ENCODE measurements at regions not wholly inside any gene's neighbourhood (a gene's known extent, or its start where the extent isn't known, plus 50 kb on each side); places are given as distances from the start of the nearest gene placed in this dataset.
A peak's percentile ranks its signal among the peaks of the same experiment; 100 is the strongest.

GRCh38 chr1:64318428-64318827 is 115.0 kb downstream of the UBE2U start:
- no peak overlapping the region for H3K4me3 ChIP-seq (ENCODE audit: low read depth, low read length)
- TF ChIP-seq POLR2A (IDR thresholded peaks at IDR 0.05; ENCODE audit: extremely low read depth, insufficient read length) (no peak), CTCF (IDR thresholded peaks at IDR 0.05; ENCODE audit: low read depth, low read length) (no peak), MYC (IDR thresholded peaks at IDR 0.05; ENCODE audit: low read depth, low read length) (no peak), MAX (IDR thresholded peaks at IDR 0.05; ENCODE audit: low read depth, low read length) (no peak)
- no peak for DNase-seq (ENCODE audit: low read depth)

- H3K4me3 ChIP-seq (ENCODE audit: low read depth, low read length), result no peak overlapping the region
- DNase-seq (ENCODE audit: low read depth), result no peak
- TF ChIP-seq POLR2A (IDR thresholded peaks at IDR 0.05; ENCODE audit: extremely low read depth, insufficient read length) (no peak), MAX (IDR thresholded peaks at IDR 0.05; ENCODE audit: low read depth, low read length) (no peak), CTCF (IDR thresholded peaks at IDR 0.05; ENCODE audit: low read depth, low read length) (no peak), MYC (IDR thresholded peaks at IDR 0.05; ENCODE audit: low read depth, low read length) (no peak)
These were observed 116.6 kb downstream of the UBE2U start for GRCh38 chr1:64320007-64320406.

GRCh38 chr1:64320470-64320869 is 117.0 kb downstream of the UBE2U start:
- TF ChIP-seq MAX (IDR thresholded peaks at IDR 0.05; ENCODE audit: low read depth, low read length) (peak; percentile 45), MYC (IDR thresholded peaks at IDR 0.05; ENCODE audit: low read depth, low read length) (peak; percentile 52; the same call in 1 of the 2 replicates), POLR2A (IDR thresholded peaks at IDR 0.05; ENCODE audit: extremely low read depth, insufficient read length) (no peak), CTCF (IDR thresholded peaks at IDR 0.05; ENCODE audit: low read depth, low read length) (no peak)
- DNase-seq (ENCODE audit: low read depth), result peak; percentile 70
- no peak overlapping the region for H3K4me3 ChIP-seq (ENCODE audit: low read depth, low read length)

GRCh38 chr1:64320922-64321614 is 117.6 kb downstream of the UBE2U start:
- no peak for TF ChIP-seq MYC (IDR thresholded peaks at IDR 0.05; ENCODE audit: low read depth, low read length)
- TF ChIP-seq CTCF (IDR thresholded peaks at IDR 0.05; ENCODE audit: low read depth, low read length), result no peak
- no peak for TF ChIP-seq MAX (IDR thresholded peaks at IDR 0.05; ENCODE audit: low read depth, low read length)
- TF ChIP-seq POLR2A (IDR thresholded peaks at IDR 0.05; ENCODE audit: extremely low read depth, insufficient read length), result no peak
- H3K4me3 ChIP-seq (ENCODE audit: low read depth, low read length), result no peak overlapping the region
- DNase-seq (ENCODE audit: low read depth), result peak; percentile 47

GRCh38 chr1:64323054-64323453 is 119.6 kb downstream of the UBE2U start:
- H3K4me3 ChIP-seq (ENCODE audit: low read depth, low read length), result no peak overlapping the region
- TF ChIP-seq POLR2A (IDR thresholded peaks at IDR 0.05; ENCODE audit: extremely low read depth, insufficient read length) (no peak), CTCF (IDR thresholded peaks at IDR 0.05; ENCODE audit: low read depth, low read length) (no peak), MAX (IDR thresholded peaks at IDR 0.05; ENCODE audit: low read depth, low read length) (no peak), MYC (IDR thresholded peaks at IDR 0.05; ENCODE audit: low read depth, low read length) (no peak)
- DNase-seq (ENCODE audit: low read depth), result no peak
